ENCODE measurements at regions not wholly inside any gene's neighbourhood (a gene's known extent, or its start where the extent isn't known, plus 50 kb on each side); places are given as distances from the start of the nearest gene placed in this dataset.

DNA sequence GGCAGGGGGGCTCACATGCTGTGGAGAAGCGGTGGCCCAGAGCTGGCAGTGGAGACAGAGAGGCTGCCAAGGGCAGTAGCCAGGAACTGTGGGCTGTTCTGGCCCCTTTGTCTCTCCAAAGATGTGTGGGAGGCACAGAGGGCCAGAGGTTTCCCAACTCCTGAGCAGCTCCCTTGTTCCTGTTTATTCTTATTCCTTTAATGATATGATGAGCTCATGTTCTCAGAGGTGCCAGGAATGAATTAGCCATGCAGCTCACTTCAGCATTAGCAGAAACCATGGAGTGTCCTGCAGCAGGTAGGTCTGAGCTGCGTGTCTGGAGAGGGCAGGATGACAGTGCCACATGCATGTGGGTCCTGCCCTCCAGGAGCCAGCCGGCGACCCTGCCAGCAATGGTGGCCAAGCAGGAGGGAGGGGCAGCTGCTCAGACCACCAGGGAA lies 77.9 kb upstream of the FZD7 start:
- Histone ChIP-seq H3K79me2 (ENCODE audit: control insufficient read depth, insufficient read depth, low read length) (no peaks in the 10 kb centered on the region), H3K9me1 (replicated peaks; ENCODE audit: control insufficient read depth, extremely low read depth, insufficient read depth, low read length) (no peaks in the 10 kb centered on the region), H3K4me2 (ENCODE audit: insufficient read depth, low read length) (no peak overlapping the region), H3K9me3 (replicated peaks; ENCODE audit: control insufficient read depth, insufficient read depth, low read length) (no peaks in the 10 kb centered on the region), H4K20me1 (replicated peaks; ENCODE audit: control insufficient read depth, extremely low read depth, insufficient read depth, low read length) (no peaks in the 10 kb centered on the region), H3K9ac (replicated peaks; ENCODE audit: extremely low read depth, insufficient read depth, low read length) (no peak overlapping the region), H3K36me3 (ENCODE audit: control insufficient read depth in 2 of 2, extremely low read depth in 1 of 2, insufficient read depth in 2 of 2, low read length in 2 of 2) (no peaks in the 10 kb centered on the region), H3K4me1 (ENCODE audit: control insufficient read depth, extremely low read depth, insufficient read depth, low read length) (no peaks in the 10 kb centered on the region), H3K4me3 (replicated peaks in 1 of 3; ENCODE audit: insufficient read depth in 1 of 3, low read depth in 1 of 3, low read length in 3 of 3) (no peak overlapping the region), H2AFZ (ENCODE audit: low read depth, low read length) (no peak overlapping the region), H3K27me3 (ENCODE audit: control insufficient read depth in 2 of 2, insufficient read depth in 2 of 2, low read length in 2 of 2) (peaks cover 6% of the 10 kb centered on the region in 2 experiments), H3K27ac (ENCODE audit: insufficient read depth, low read depth, low read length) (no peak overlapping the region)
- ChIA-PET CTCF (interaction anchor here (0.8 kb wide), 1 partner anchor 17 kb away, joined by 3 read pairs; no protein-coding TSS in a partner anchor), POLR2A (no interaction called here)
- BruUV-seq (replicated peaks) = no TSS peak
- intact Hi-C loops (cut with micrococcal nuclease) = no loop called here
- TF ChIP-seq GATA2 (IDR thresholded peaks at IDR 0.05; ENCODE audit: insufficient read depth, insufficient read length, low read depth, low read length) (no peak), EZH2 (IDR thresholded peaks at IDR 0.05; ENCODE audit: borderline replicate concordance, low read depth, low read length, severe bottlenecking) (no peak), JUN (IDR thresholded peaks at IDR 0.05; ENCODE audit: borderline replicate concordance, insufficient read depth, insufficient read length, low read depth) (no peak), FOS (IDR thresholded peaks at IDR 0.05; ENCODE audit: borderline replicate concordance, insufficient read depth, low read length) (no peak), POLR2A (IDR thresholded peaks at IDR 0.05; ENCODE audit: low read depth, low read length) (no peak), POLR2AphosphoS5 (IDR thresholded peaks at IDR 0.05; ENCODE audit: insufficient read depth, low read depth, low read length) (no peak), MYC (IDR thresholded peaks at IDR 0.05; ENCODE audit: low read depth, low read length) (no peak)
- TF ChIP-seq, protein P1, sequence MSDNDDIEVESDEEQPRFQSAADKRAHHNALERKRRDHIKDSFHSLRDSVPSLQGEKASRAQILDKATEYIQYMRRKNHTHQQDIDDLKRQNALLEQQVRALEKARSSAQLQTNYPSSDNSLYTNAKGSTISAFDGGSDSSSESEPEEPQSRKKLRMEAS (IDR thresholded peaks at IDR 0.05; ENCODE audit: insufficient read depth, insufficient read length) = no peak
- TF ChIP-seq, protein P2, sequence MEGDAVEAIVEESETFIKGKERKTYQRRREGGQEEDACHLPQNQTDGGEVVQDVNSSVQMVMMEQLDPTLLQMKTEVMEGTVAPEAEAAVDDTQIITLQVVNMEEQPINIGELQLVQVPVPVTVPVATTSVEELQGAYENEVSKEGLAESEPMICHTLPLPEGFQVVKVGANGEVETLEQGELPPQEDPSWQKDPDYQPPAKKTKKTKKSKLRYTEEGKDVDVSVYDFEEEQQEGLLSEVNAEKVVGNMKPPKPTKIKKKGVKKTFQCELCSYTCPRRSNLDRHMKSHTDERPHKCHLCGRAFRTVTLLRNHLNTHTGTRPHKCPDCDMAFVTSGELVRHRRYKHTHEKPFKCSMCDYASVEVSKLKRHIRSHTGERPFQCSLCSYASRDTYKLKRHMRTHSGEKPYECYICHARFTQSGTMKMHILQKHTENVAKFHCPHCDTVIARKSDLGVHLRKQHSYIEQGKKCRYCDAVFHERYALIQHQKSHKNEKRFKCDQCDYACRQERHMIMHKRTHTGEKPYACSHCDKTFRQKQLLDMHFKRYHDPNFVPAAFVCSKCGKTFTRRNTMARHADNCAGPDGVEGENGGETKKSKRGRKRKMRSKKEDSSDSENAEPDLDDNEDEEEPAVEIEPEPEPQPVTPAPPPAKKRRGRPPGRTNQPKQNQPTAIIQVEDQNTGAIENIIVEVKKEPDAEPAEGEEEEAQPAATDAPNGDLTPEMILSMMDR (IDR thresholded peaks at IDR 0.05; ENCODE audit: extremely low read depth in 1 of 2, insufficient read depth in 1 of 2, low read depth in 1 of 2, low read length in 2 of 2) = no peak
- dilution Hi-C loops (cut with MboI; ENCODE audit: extremely low pct_ligation_motif_present, low sequenced_read_pairs) = no loop called here
- no peak for DNase-seq (ENCODE audit: low read depth, low spot score)
- FAIRE-seq = no peak

Data from endothelial cell of umbilical vein (primary cell).